Myocyte (in vitro differentiated cells): ENCODE measurements at regions not wholly inside any gene's neighbourhood (a gene's known extent, or its start where the extent isn't known, plus 50 kb on each side); places are given as distances from the start of the nearest gene placed in this dataset.
A peak's percentile ranks its signal among the peaks of the same experiment; 100 is the strongest.
"Not testable (repeated sequence)": the region's sequence is repeated elsewhere in the genome, so short reads cannot be mapped to it uniquely, and the experiment has no call there.

ENCODE experiments used
- DNase-seq: peaks from one replicate; pipeline ENCODE4 v3.0.0-alpha.2; 2012; ENCODE audit warnings: low read depth

GRCh38 chr10:47626975-47627374 lies 103.5 kb upstream of the AGAP9 start:
- DNase-seq: not testable (repeated sequence)

GRCh38 chr10:47622719-47623118 lies 99.3 kb upstream of the AGAP9 start:
- DNase-seq: not testable (repeated sequence)

- peak; percentile 7 for DNase-seq
Measured at GRCh38 chr10:47619300-47620012, 96.0 kb upstream of the AGAP9 start.

GRCh38 chr10:47609311-47609710 lies 85.9 kb upstream of the AGAP9 start:
- DNase-seq: not testable (repeated sequence)

- not testable (repeated sequence) for DNase-seq
Measured at GRCh38 chr10:47605791-47606773, 82.6 kb upstream of the AGAP9 start.

- not testable (repeated sequence) for DNase-seq
Measured at GRCh38 chr10:47600604-47601003, 77.2 kb upstream of the AGAP9 start.

GRCh38 chr10:47600127-47600526 lies 76.7 kb upstream of the AGAP9 start:
- not testable (repeated sequence) for DNase-seq

- DNase-seq: not testable (repeated sequence)
Measured at GRCh38 chr10:47599657-47600056, 76.2 kb upstream of the AGAP9 start.

- not testable (repeated sequence) for DNase-seq
Measured at GRCh38 chr10:47593805-47594204, 70.4 kb upstream of the AGAP9 start.

GRCh38 chr10:47593129-47593528 lies 69.7 kb upstream of the AGAP9 start:
- DNase-seq: not testable (repeated sequence)

GRCh38 chr10:47590956-47591355 lies 67.5 kb upstream of the AGAP9 start:
- DNase-seq: not testable (repeated sequence)

GRCh38 chr10:47590534-47590933 lies 67.1 kb upstream of the AGAP9 start:
- not testable (repeated sequence) for DNase-seq

- not testable (repeated sequence) for DNase-seq
Measured at GRCh38 chr10:47582051-47582450, 58.6 kb upstream of the AGAP9 start.

GRCh38 chr10:47580063-47580462 lies 56.6 kb upstream of the AGAP9 start:
- DNase-seq: not testable (repeated sequence)

GRCh38 chr10:47578547-47578946 lies 55.1 kb upstream of the AGAP9 start:
- DNase-seq: not testable (repeated sequence)
